H1 (cell line): ENCODE measurements at regions not wholly inside any gene's neighbourhood (a gene's known extent, or its start where the extent isn't known, plus 50 kb on each side); places are given as distances from the start of the nearest gene placed in this dataset.
A peak's percentile ranks its signal among the peaks of the same experiment; 100 is the strongest.

Experiments used
- CTCF ChIA-PET: fragments of 300-600 bp; sonication (Branson Sonifier 250); formaldehyde crosslinking; loops from one replicate; lab custom pipeline; 2021; ENCODE audit not compliant: partially characterized antibody; lab: Charles Lee
- POLR2A ChIA-PET: fragments of 300-600 bp; sonication (Branson Sonifier 250); formaldehyde crosslinking; loops from one replicate; lab custom pipeline; 2021; ENCODE audit warnings: inconsistent platforms; ENCODE audit not compliant: partially characterized antibody; lab: Charles Lee
- DNase-seq, 2 experiments: peaks; one replicate each; pipeline versions ENCODE4 v3.0.0 to v3.0.0-alpha.2; 2010 to 2022; ENCODE audit warnings: low spot score in 2 of 2, low read depth in 1 of 2, mixed read lengths in 1 of 2
- FAIRE-seq: peaks from 2 replicates; lab custom pipeline; 2011; peaks lifted over from hg19 to GRCh38; lab: Jason Lieb, UNC
- H2AFZ ChIP-seq: 2 replicates; pipeline ENCODE4 v1.8.1; 2012; ENCODE audit warnings: low read length, inconsistent platforms
- H2AK5ac ChIP-seq: 2 replicates; pipeline ENCODE4 v1.6.1; 2013; ENCODE audit warnings: low read depth, low read length
- H2BK120ac ChIP-seq: replicated peaks from 2 replicates; pipeline ENCODE3; 2013; ENCODE audit warnings: low read depth, low read length, inconsistent platforms
- H2BK12ac ChIP-seq: 2 replicates; pipeline ENCODE4 v1.6.1; 2013; ENCODE audit warnings: low read depth, low read length
- H2BK15ac ChIP-seq: 2 replicates; pipeline ENCODE4 v1.6.1; 2013; ENCODE audit warnings: low read length
- H2BK20ac ChIP-seq: 2 replicates; pipeline ENCODE4 v1.6.1; 2013; ENCODE audit warnings: low read length
- H2BK5ac ChIP-seq: 2 replicates; pipeline ENCODE4 v1.6.1; 2013; ENCODE audit warnings: low read depth, low read length
- H3K14ac ChIP-seq: 2 replicates; pipeline ENCODE4 v1.6.1; 2013; ENCODE audit warnings: inconsistent platforms; ENCODE audit not compliant: insufficient read length
- H3K18ac ChIP-seq: 2 replicates; pipeline ENCODE4 v1.6.1; 2013; ENCODE audit warnings: low read length; ENCODE audit errors: extremely low read depth
- H3K23ac ChIP-seq: 2 replicates; pipeline ENCODE4 v1.6.1; 2013; ENCODE audit warnings: inconsistent platforms; ENCODE audit not compliant: insufficient read length
- H3K23me2 ChIP-seq: 2 replicates; pipeline ENCODE4 v1.6.1; 2013; ENCODE audit warnings: low read depth, low read length
- H3K27ac ChIP-seq: 2 replicates; pipeline ENCODE4 v1.6.1; 2011; ENCODE audit warnings: low read depth, low read length, inconsistent platforms
- H3K27me3 ChIP-seq, 4 experiments: replicated peaks in 1 of 4; 1 replicate in 1 of 4; 2 replicates in 3 of 4; pipeline versions ENCODE4 v1.6.1 to v1.8.1; 2011 to 2013; ENCODE audit warnings: low read length in 3 of 4, mild to moderate bottlenecking in 3 of 4, inconsistent platforms in 2 of 4, mixed read lengths in 2 of 4, moderate library complexity in 1 of 4; ENCODE audit not compliant: control insufficient read depth in 3 of 4, insufficient read depth in 3 of 4; ENCODE audit errors: extremely low read depth in 1 of 4
- H3K36me3 ChIP-seq, 4 experiments: 2 replicates each; pipeline versions ENCODE4 v1.6.1 to v1.8.1; 2011 to 2013; ENCODE audit warnings: mild to moderate bottlenecking in 4 of 4, low read length in 3 of 4, moderate library complexity in 2 of 4, control low read depth in 1 of 4, inconsistent platforms in 1 of 4; ENCODE audit not compliant: insufficient read depth in 4 of 4, control insufficient read depth in 2 of 4
- H3K4ac ChIP-seq: replicated peaks from 2 replicates; pipeline ENCODE3; 2013; ENCODE audit warnings: low read length, low read depth, mixed read lengths, inconsistent platforms; ENCODE audit not compliant: insufficient read length
- H3K4me1 ChIP-seq, 4 experiments: replicated peaks in 1 of 4; 1 replicate in 1 of 4; 2 replicates in 3 of 4; pipeline versions ENCODE4 v1.6.1 to v1.8.1; 2011 to 2013; ENCODE audit warnings: low read length in 3 of 4, inconsistent platforms in 2 of 4, mixed read lengths in 1 of 4; ENCODE audit not compliant: insufficient read depth in 4 of 4, control insufficient read depth in 3 of 4
- H3K4me2 ChIP-seq, 2 experiments: 2 replicates each; pipeline versions ENCODE4 v1.6.1 to v1.8.1; 2011 to 2013; ENCODE audit warnings: low read depth in 2 of 2, low read length in 2 of 2, control low read depth in 1 of 2, inconsistent platforms in 1 of 2, mild to moderate bottlenecking in 1 of 2; ENCODE audit not compliant: insufficient read depth in 1 of 2
- H3K4me3 ChIP-seq, 4 experiments: fragments of 200-600, 300-600 bp in 1 of 4; sonication (generic), shearing (Covaris generic), sonication (Bioruptor Twin) in 1 of 4; 2 replicates each; pipeline versions ENCODE4 v1.5.1 to v1.8.1; 2011 to 2016; ENCODE audit warnings: low read length in 4 of 4, low read depth in 3 of 4, control low read depth in 2 of 4, inconsistent platforms in 2 of 4, mild to moderate bottlenecking in 2 of 4, mixed read lengths in 1 of 4, moderate library complexity in 1 of 4; ENCODE audit not compliant: insufficient read depth in 2 of 4; ENCODE audit errors: extremely low read depth in 1 of 4
- H3K56ac ChIP-seq: replicated peaks from 2 replicates; pipeline ENCODE3; 2013; ENCODE audit warnings: low read depth, mild to moderate bottlenecking, mixed read lengths, low read length, inconsistent platforms; ENCODE audit not compliant: insufficient read length
- H3K79me1 ChIP-seq: 2 replicates; pipeline ENCODE4 v1.6.1; 2013; ENCODE audit warnings: low read depth, low read length, control low read depth
- H3K79me2 ChIP-seq, 2 experiments: 2 replicates each; pipeline versions ENCODE4 v1.6.1 to v1.8.1; 2012 to 2013; ENCODE audit warnings: low read length in 2 of 2, mild to moderate bottlenecking in 2 of 2, inconsistent platforms in 1 of 2; ENCODE audit not compliant: insufficient read depth in 2 of 2, control insufficient read depth in 1 of 2
- H3K9ac ChIP-seq, 4 experiments: replicated peaks in 1 of 4; 1 replicate in 1 of 4; 2 replicates in 3 of 4; pipeline versions ENCODE4 v1.6.1 to v1.8.1; 2011 to 2013; ENCODE audit warnings: low read depth in 3 of 4, low read length in 3 of 4, control low read depth in 2 of 4, mild to moderate bottlenecking in 2 of 4, moderate library complexity in 2 of 4, inconsistent platforms in 1 of 4; ENCODE audit errors: extremely low read depth in 1 of 4
- H3K9me3 ChIP-seq, 2 experiments: 2 replicates each; pipeline versions ENCODE4 v1.6.1 to v1.8.1; 2012 to 2013; ENCODE audit warnings: mild to moderate bottlenecking in 2 of 2, moderate library complexity in 2 of 2, control low read depth in 1 of 2, inconsistent platforms in 1 of 2, low read depth in 1 of 2, low read length in 1 of 2, mixed read lengths in 1 of 2; ENCODE audit not compliant: insufficient read depth in 2 of 2
- H4K20me1 ChIP-seq, 2 experiments: replicated peaks in 1 of 2; 2 replicates each; pipeline versions ENCODE3 to v1.8.1; 2011 to 2013; ENCODE audit warnings: inconsistent platforms in 2 of 2, low read length in 2 of 2, mild to moderate bottlenecking in 1 of 2; ENCODE audit not compliant: insufficient read depth in 2 of 2, control insufficient read depth in 1 of 2
- H4K5ac ChIP-seq: 2 replicates; pipeline ENCODE4 v1.6.1; 2013; ENCODE audit warnings: low read length, low read depth, mixed read lengths, inconsistent platforms; ENCODE audit not compliant: insufficient read length
- H4K8ac ChIP-seq: 2 replicates; pipeline ENCODE4 v1.8.0; 2013; ENCODE audit warnings: mild to moderate bottlenecking, moderate library complexity, low read length, inconsistent platforms; ENCODE audit not compliant: insufficient read depth; ENCODE audit errors: extremely low read depth
- H4K91ac ChIP-seq: replicated peaks from 2 replicates; pipeline ENCODE3; 2013; ENCODE audit warnings: low read length, mixed read lengths, inconsistent platforms; ENCODE audit not compliant: insufficient read length
- GABPA ChIP-seq: IDR thresholded peaks from 2 replicates; pipeline ENCODE4 v1.6.1; 2011; ENCODE audit warnings: mild to moderate bottlenecking, low read length, moderate library complexity, borderline replicate concordance; ENCODE audit not compliant: insufficient read depth
- MAFK ChIP-seq: IDR thresholded peaks from 2 replicates; pipeline ENCODE4 v1.6.1; 2012; ENCODE audit warnings: low read depth, mild to moderate bottlenecking, improper control_type of control experiment, low read length
- MAX ChIP-seq: IDR thresholded peaks from 2 replicates; pipeline ENCODE4 v1.6.1; 2012; ENCODE audit warnings: inconsistent platforms
- POLR2A ChIP-seq, 2 experiments: IDR thresholded peaks; 1 replicate in 1 of 2; 2 replicates in 1 of 2; pipeline ENCODE4 v1.6.1; 2011; ENCODE audit warnings: low read depth in 2 of 2, low read length in 2 of 2, mild to moderate bottlenecking in 2 of 2; ENCODE audit errors: control extremely low read depth in 1 of 2
- RNF2 ChIP-seq: fragments of 200-900, 300-1000 bp; sonication (generic); IDR thresholded peaks from 2 replicates; pipeline ENCODE4 v1.7.1; 2016; ENCODE audit warnings: borderline replicate concordance, low read depth, mild to moderate bottlenecking, antibody characterized with exemption, low read length; ENCODE audit not compliant: poor library complexity, severe bottlenecking; ENCODE audit errors: missing control alignments
- SIX5 ChIP-seq: IDR thresholded peaks from 2 replicates; pipeline ENCODE4 v1.6.1; 2011; ENCODE audit warnings: mild to moderate bottlenecking, low read depth, low read length
- WGBS, 2 experiments: shearing (Covaris generic) in 1 of 2; methylation state at CpG; one replicate each; pipeline versions ENCODE4 v1.1.6 to v1.1.7; 2013 to 2015; ENCODE audit warnings: low lambda C conversion rate in 2 of 2, mixed read lengths in 2 of 2, inconsistent platforms in 1 of 2, low coverage in 1 of 2, missing lambda C conversion rate in 1 of 2; ENCODE audit not compliant: insufficient replicate concordance in 2 of 2, insufficient coverage in 1 of 2, insufficient read length in 1 of 2; ENCODE audit errors: extremely low coverage in 1 of 2, missing lambda C conversion rate in 1 of 2; 5-methylcytosine and 5-hydroxymethylcytosine counted together

GRCh38 chr5:158502686-158503085, 597.0 kb downstream of the EBF1 start:
- Histone ChIP-seq H3K14ac (no peak overlapping the region), H3K23me2 (no peaks in the 10 kb centered on the region), H2BK20ac (no peak overlapping the region), H4K91ac (no peak overlapping the region), H3K23ac (no peak overlapping the region), H2BK12ac (no peak overlapping the region), H2AFZ (peak overlapping the region; percentile 44; the same call in 1 of the 2 replicates), H3K27ac (no peak overlapping the region), H3K36me3 (no peaks in the 10 kb centered on the region), H4K5ac (no peak overlapping the region), H2BK5ac (no peak overlapping the region), H2BK120ac (no peak overlapping the region), H3K27me3 (no peaks in the 10 kb centered on the region), H3K18ac (no peak overlapping the region), H3K4me3 (no peak overlapping the region), H3K4ac (no peak overlapping the region), H2AK5ac (no peak overlapping the region), H3K4me1 (no peaks in the 10 kb centered on the region), H3K79me1 (no peaks in the 10 kb centered on the region), H2BK15ac (no peak overlapping the region), H4K20me1 (no peaks in the 10 kb centered on the region), H3K56ac (no peak overlapping the region), H3K79me2 (no peaks in the 10 kb centered on the region), H3K4me2 (no peak overlapping the region), H4K8ac (no peak overlapping the region), H3K9me3 (peaks cover 3 to 12% of the 10 kb centered on the region in 2 experiments; a peak in 2 of 4 replicates), H3K9ac (no peak overlapping the region)
- WGBS, 2 experiments, result 97% methylated on average over 5 of the region's 5 CpGs; no CpG with 5 or more reads in 1 of the 2 experiments
- no peak for FAIRE-seq
- POLR2A ChIA-PET, result no interaction called here
- TF ChIP-seq GABPA (no peak), RNF2 (no peak), MAX (no peak), MAFK (no peak), SIX5 (no peak), POLR2A (IDR thresholded peaks at IDR 0.05; ENCODE audit: control extremely low read depth in 1 of 2, low read depth in 2 of 2, low read length in 2 of 2) (no peak)
- DNase-seq, result no peak
- CTCF ChIA-PET, result no interaction called here
